ENCODE measurements at regions not wholly inside any gene's neighbourhood (a gene's known extent, or its start where the extent isn't known, plus 50 kb on each side); places are given as distances from the start of the nearest gene placed in this dataset.

- H3K4me2 ChIP-seq (ENCODE audit: low read depth, low read length), result no peak overlapping the region
- H3K27ac ChIP-seq (ENCODE audit: insufficient read depth, low read length), result no peak overlapping the region
- H3K18ac ChIP-seq (ENCODE audit: low read depth, low read length), result no peak overlapping the region
- no peak overlapping the region for H3K4me3 ChIP-seq (ENCODE audit: insufficient read depth, low read depth, low read length)
- H2AK9ac ChIP-seq (replicated peaks; ENCODE audit: low read depth, low read length, poor library complexity), result no peak overlapping the region
- no peak overlapping the region for H4K8ac ChIP-seq (ENCODE audit: low read depth in 2 of 2, low read length in 2 of 2)
- H3K9ac ChIP-seq (ENCODE audit: low read depth, low read length), result no peak overlapping the region
- H3K4me1 ChIP-seq (ENCODE audit: control insufficient read depth, insufficient read depth, low read length), result no peaks in the 10 kb centered on the region
- H2BK120ac ChIP-seq (ENCODE audit: low read depth, low read length), result no peak overlapping the region
- 0% methylated on average over 1 of the region's 4 CpGs; no CpG with 5 or more reads in 1 of the 2 experiments for WGBS, 2 experiments (ENCODE audit: extremely low coverage in 2 of 2, insufficient read length in 1 of 2)
- no peaks in the 10 kb centered on the region for H3K79me1 ChIP-seq (ENCODE audit: low read depth in 1 of 2, low read length in 2 of 2)
- DNase-seq, result no peak
- H3K23ac ChIP-seq (ENCODE audit: low read depth, low read length), result no peak overlapping the region
- no peak overlapping the region for H3K4ac ChIP-seq (ENCODE audit: low read depth, low read length)
- no peaks in the 10 kb centered on the region for H3K9me3 ChIP-seq (ENCODE audit: control insufficient read depth, insufficient read depth, low read length)
- no peak overlapping the region for H2BK5ac ChIP-seq (ENCODE audit: low read depth, low read length, poor library complexity, severe bottlenecking)
- H2AK5ac ChIP-seq (ENCODE audit: low read depth, low read length), result no peak overlapping the region
- H4K91ac ChIP-seq (ENCODE audit: insufficient read depth, low read depth, low read length), result no peak overlapping the region
- no peaks in the 10 kb centered on the region for H3K36me3 ChIP-seq (ENCODE audit: control insufficient read depth, insufficient read depth, low read length)
- intact Hi-C loops (cut with micrococcal nuclease) (no loop called here), in situ Hi-C loops (cut with MboI; ENCODE audit: low sequenced_read_pairs) (no loop called here), dilution Hi-C loops (cut with HindIII; ENCODE audit: low sequenced_read_pairs, unreplicated experiment) (no loop called here)
- ATAC-seq (ENCODE audit: low read depth), result no peak
- CTCF ChIA-PET, result no interaction called here
- H2AFZ ChIP-seq (replicated peaks; ENCODE audit: low read length, poor library complexity), result no peak overlapping the region
- no peaks in the 10 kb centered on the region for H3K9me1 ChIP-seq (ENCODE audit: insufficient read depth, low read length)
- peaks cover 22% of the 10 kb centered on the region for H3K27me3 ChIP-seq (ENCODE audit: control insufficient read depth, insufficient read depth, low read length)
- no TSS peak for BruUV-seq (replicated peaks)
- no peak overlapping the region for H3K14ac ChIP-seq (replicated peaks; ENCODE audit: low read depth, low read length)
- TF ChIP-seq CEBPB (IDR thresholded peaks at IDR 0.05; ENCODE audit: low read depth, low read length), result no peak
- no peak for TF ChIP-seq SMC3 (IDR thresholded peaks at IDR 0.05; ENCODE audit: low read depth, low read length)
- no peak for TF ChIP-seq BHLHE40 (IDR thresholded peaks at IDR 0.05; ENCODE audit: low read depth, low read length)
- TF ChIP-seq RAD21 (IDR thresholded peaks at IDR 0.05; ENCODE audit: low read length), result no peak
- H4K5ac ChIP-seq (ENCODE audit: low read depth, low read length), result no peak overlapping the region
- POLR2A ChIA-PET (ENCODE audit: unreplicated experiment), result no interaction called here
- H2BK20ac ChIP-seq (ENCODE audit: low read depth, low read length), result no peak overlapping the region
- H3K56ac ChIP-seq (ENCODE audit: extremely low read depth, insufficient read depth, low read length), result no peak overlapping the region
- H2BK15ac ChIP-seq (ENCODE audit: low read depth, low read length), result no peak overlapping the region
- H4K20me1 ChIP-seq (ENCODE audit: insufficient read depth, low read length), result no peaks in the 10 kb centered on the region
Measured at GRCh38 chr16:65922923-65923322, 443.6 kb upstream of the CDH5 start.
